ENCODE measurements at regions not wholly inside any gene's neighbourhood (a gene's known extent, or its start where the extent isn't known, plus 50 kb on each side); places are given as distances from the start of the nearest gene placed in this dataset.

- TF ChIP-seq YY1 (IDR thresholded peaks at IDR 0.05; ENCODE audit: low read depth) (no peak), TCF12 (IDR thresholded peaks at IDR 0.05; ENCODE audit: low read depth) (no peak), TAF1 (IDR thresholded peaks at IDR 0.05; ENCODE audit: low read depth) (no peak), CREB1 (IDR thresholded peaks at IDR 0.05; ENCODE audit: low read depth) (no peak), MAX (IDR thresholded peaks at IDR 0.05) (no peak), EGR1 (IDR thresholded peaks at IDR 0.05) (no peak), TEAD4 (IDR thresholded peaks at IDR 0.05) (no peak), NFIC (IDR thresholded peaks at IDR 0.05) (no peak), ZBTB7A (IDR thresholded peaks at IDR 0.05; ENCODE audit: low read depth) (no peak), RAD21 (IDR thresholded peaks at IDR 0.05; ENCODE audit: low read depth) (no peak)
Observed at GRCh38 chr16:66079671-66080334, 286.7 kb upstream of the CDH5 start.

- TF ChIP-seq TEAD4 (IDR thresholded peaks at IDR 0.05) (no peak), CREB1 (IDR thresholded peaks at IDR 0.05; ENCODE audit: low read depth) (no peak), REST (IDR thresholded peaks at IDR 0.05; ENCODE audit: low read depth) (no peak), EGR1 (IDR thresholded peaks at IDR 0.05) (no peak)
Observed at GRCh38 chr16:66070140-66070917, 296.2 kb upstream of the CDH5 start.

GRCh38 chr16:66069587-66069986 lies 296.9 kb upstream of the CDH5 start:
- TF ChIP-seq CREB1 (IDR thresholded peaks at IDR 0.05; ENCODE audit: low read depth) (no peak), MAX (IDR thresholded peaks at IDR 0.05) (no peak), RAD21 (IDR thresholded peaks at IDR 0.05; ENCODE audit: low read depth) (no peak)

- TF ChIP-seq TEAD4 (IDR thresholded peaks at IDR 0.05): no peak
- no peak for TF ChIP-seq USF1 (IDR thresholded peaks at IDR 0.05)
- no peak for TF ChIP-seq EP300 (IDR thresholded peaks at IDR 0.05; ENCODE audit: borderline replicate concordance)
- no peak for TF ChIP-seq TAF1 (IDR thresholded peaks at IDR 0.05; ENCODE audit: low read depth)
- no peak for TF ChIP-seq MAX (IDR thresholded peaks at IDR 0.05)
- TF ChIP-seq CEBPB (IDR thresholded peaks at IDR 0.05): no peak
- no peak for TF ChIP-seq FOXM1 (IDR thresholded peaks at IDR 0.05; ENCODE audit: borderline replicate concordance, low read depth)
- TF ChIP-seq REST (IDR thresholded peaks at IDR 0.05; ENCODE audit: low read depth): no peak
- TF ChIP-seq NFIC (IDR thresholded peaks at IDR 0.05): no peak
- TF ChIP-seq EGR1 (IDR thresholded peaks at IDR 0.05): no peak
- no peak for TF ChIP-seq TCF12 (IDR thresholded peaks at IDR 0.05; ENCODE audit: low read depth)
- no peak for TF ChIP-seq YY1 (IDR thresholded peaks at IDR 0.05; ENCODE audit: low read depth)
- no peak for TF ChIP-seq ZBTB7A (IDR thresholded peaks at IDR 0.05; ENCODE audit: low read depth)
- TF ChIP-seq RAD21 (IDR thresholded peaks at IDR 0.05; ENCODE audit: low read depth): no peak
- TF ChIP-seq CREB1 (IDR thresholded peaks at IDR 0.05; ENCODE audit: low read depth): no peak
Observed at GRCh38 chr16:66066404-66066803, 300.1 kb upstream of the CDH5 start.

GRCh38 chr16:66065925-66066324 lies 300.6 kb upstream of the CDH5 start:
- TF ChIP-seq REST (IDR thresholded peaks at IDR 0.05; ENCODE audit: low read depth) (no peak), MAX (IDR thresholded peaks at IDR 0.05) (no peak), EGR1 (IDR thresholded peaks at IDR 0.05) (no peak), YY1 (IDR thresholded peaks at IDR 0.05; ENCODE audit: low read depth) (no peak), USF1 (IDR thresholded peaks at IDR 0.05) (no peak), TCF12 (IDR thresholded peaks at IDR 0.05; ENCODE audit: low read depth) (no peak), CEBPB (IDR thresholded peaks at IDR 0.05) (no peak), FOXM1 (IDR thresholded peaks at IDR 0.05; ENCODE audit: borderline replicate concordance, low read depth) (no peak), NFIC (IDR thresholded peaks at IDR 0.05) (no peak), CREB1 (IDR thresholded peaks at IDR 0.05; ENCODE audit: low read depth) (no peak), TAF1 (IDR thresholded peaks at IDR 0.05; ENCODE audit: low read depth) (no peak), ZBTB7A (IDR thresholded peaks at IDR 0.05; ENCODE audit: low read depth) (no peak), RAD21 (IDR thresholded peaks at IDR 0.05; ENCODE audit: low read depth) (no peak)

All from Ishikawa (cell line).